HUES64 (cell line): ENCODE measurements at regions not wholly inside any gene's neighbourhood (a gene's known extent, or its start where the extent isn't known, plus 50 kb on each side); places are given as distances from the start of the nearest gene placed in this dataset.

Experiments used
- H3K27ac ChIP-seq: 2 replicates; pipeline ENCODE4 v1.7.0; 2013; ENCODE audit warnings: low read depth, low read length, inconsistent platforms
- H3K27me3 ChIP-seq: 2 replicates; pipeline ENCODE4 v1.6.1; 2013; ENCODE audit warnings: mild to moderate bottlenecking, low read length; ENCODE audit not compliant: insufficient read depth
- H3K36me3 ChIP-seq: 2 replicates; pipeline ENCODE4 v1.6.1; 2013; ENCODE audit warnings: mild to moderate bottlenecking, low read length; ENCODE audit not compliant: insufficient read depth
- H3K4me1 ChIP-seq: 2 replicates; pipeline ENCODE4 v1.6.1; 2013; ENCODE audit warnings: mild to moderate bottlenecking, low read length, moderate library complexity; ENCODE audit not compliant: insufficient read depth
- H3K4me3 ChIP-seq: 2 replicates; pipeline ENCODE4 v1.5.1; 2013; ENCODE audit warnings: mild to moderate bottlenecking, low read length, moderate library complexity
- H3K9ac ChIP-seq: 2 replicates; pipeline ENCODE4 v1.6.1; 2013; ENCODE audit warnings: mild to moderate bottlenecking, low read depth, low read length
- H3K9me3 ChIP-seq: 2 replicates; pipeline ENCODE4 v1.6.1; 2013; ENCODE audit warnings: low read depth, low read length; ENCODE audit not compliant: insufficient read depth
- WGBS: fragments of 150-250, 120-280 bp; methylation state at CpG from one replicate; pipeline ENCODE4 v1.1.7; 2013; ENCODE audit warnings: missing lambda C conversion rate; 5-methylcytosine and 5-hydroxymethylcytosine counted together

- H3K4me3 ChIP-seq, result no peak overlapping the region
- no peaks in the 10 kb centered on the region for H3K4me1 ChIP-seq
- no peak overlapping the region for H3K9ac ChIP-seq
- no peak overlapping the region for H3K27ac ChIP-seq
- no peaks in the 10 kb centered on the region for H3K9me3 ChIP-seq
- no peaks in the 10 kb centered on the region for H3K27me3 ChIP-seq
- no peaks in the 10 kb centered on the region for H3K36me3 ChIP-seq
Measured at GRCh38 chr16:59740858-59741257, 1006.7 kb upstream of the GOT2 start.

DNA sequence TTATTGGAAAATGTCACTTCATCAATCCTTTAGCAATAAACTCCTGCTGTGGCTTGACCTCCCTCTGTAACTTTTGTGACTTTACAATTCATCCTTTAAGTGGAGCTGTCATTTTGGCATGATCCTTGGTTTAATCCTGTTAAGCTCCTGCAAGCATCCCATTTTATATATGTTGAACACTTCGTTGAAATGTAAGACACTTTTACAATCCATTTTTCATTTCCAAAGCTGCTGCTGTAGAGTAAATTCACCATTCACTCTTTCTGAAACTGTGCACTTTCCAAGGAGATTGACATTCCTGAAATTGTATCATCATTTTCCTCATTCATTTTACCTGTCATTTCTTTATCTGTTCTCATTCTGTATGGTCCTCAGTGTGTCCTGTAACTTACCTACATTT, 1003.2 kb upstream of the GOT2 start:
- H3K4me3 ChIP-seq, result no peak overlapping the region
- no peaks in the 10 kb centered on the region for H3K9me3 ChIP-seq
- 91% methylated on average over 1 of the region's 1 CpG for WGBS
- no peaks in the 10 kb centered on the region for H3K27me3 ChIP-seq
- no peak overlapping the region for H3K9ac ChIP-seq
- H3K4me1 ChIP-seq, result no peaks in the 10 kb centered on the region
- no peak overlapping the region for H3K27ac ChIP-seq
- no peaks in the 10 kb centered on the region for H3K36me3 ChIP-seq

GRCh38 chr16:59733321-59733720, 999.2 kb upstream of the GOT2 start:
- Histone ChIP-seq H3K4me1 (no peaks in the 10 kb centered on the region), H3K9me3 (no peaks in the 10 kb centered on the region), H3K27ac (no peak overlapping the region), H3K9ac (no peak overlapping the region), H3K4me3 (no peak overlapping the region), H3K36me3 (no peaks in the 10 kb centered on the region), H3K27me3 (no peaks in the 10 kb centered on the region)

DNA sequence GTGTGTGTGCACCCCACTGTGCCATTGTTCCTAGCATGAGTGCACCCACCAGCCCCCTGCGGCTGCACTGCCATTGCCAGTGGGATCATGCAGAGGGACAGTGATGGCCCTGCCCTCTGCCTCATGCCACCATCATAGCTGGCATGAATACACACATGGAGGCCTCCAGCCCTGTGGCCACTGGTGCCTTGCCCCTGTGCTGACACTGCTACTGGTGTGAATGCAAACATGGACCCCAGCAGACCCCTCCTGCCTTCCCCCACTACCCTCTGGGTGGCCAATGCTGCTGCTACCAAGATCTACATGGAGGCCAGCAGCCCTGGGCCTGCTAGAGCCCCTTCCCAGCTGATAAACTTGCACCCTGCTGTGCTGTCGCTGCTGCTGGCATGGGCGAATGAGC, 995.5 kb upstream of the GOT2 start:
- no peaks in the 10 kb centered on the region for H3K27me3 ChIP-seq
- no peak overlapping the region for H3K27ac ChIP-seq
- no peak overlapping the region for H3K9ac ChIP-seq
- WGBS, result 94% methylated on average over 3 of the region's 3 CpGs
- no peaks in the 10 kb centered on the region for H3K36me3 ChIP-seq
- H3K4me1 ChIP-seq, result no peaks in the 10 kb centered on the region
- H3K4me3 ChIP-seq, result no peak overlapping the region
- H3K9me3 ChIP-seq, result no peaks in the 10 kb centered on the region

DNA sequence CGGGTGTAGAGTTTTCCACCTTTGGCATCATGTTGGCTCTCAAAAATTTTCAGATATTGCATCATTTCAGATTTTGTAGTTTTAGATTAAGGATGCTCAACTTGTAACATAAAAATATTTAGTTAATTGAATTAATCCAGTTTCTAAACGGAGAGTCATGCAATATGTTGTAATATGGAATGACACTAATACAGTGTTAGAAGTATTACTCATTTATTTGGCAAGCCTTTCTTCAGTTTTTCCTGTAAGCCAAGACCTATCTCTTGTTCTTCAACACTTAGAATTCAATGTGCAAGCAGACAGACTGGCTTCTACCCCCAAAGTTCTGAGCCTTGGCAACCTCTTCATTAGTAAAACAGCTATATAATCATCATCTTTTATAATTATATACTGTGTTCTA, 985.0 kb upstream of the GOT2 start:
- no peaks in the 10 kb centered on the region for H3K4me1 ChIP-seq
- 100% methylated on average over 1 of the region's 2 CpGs for WGBS

DNA sequence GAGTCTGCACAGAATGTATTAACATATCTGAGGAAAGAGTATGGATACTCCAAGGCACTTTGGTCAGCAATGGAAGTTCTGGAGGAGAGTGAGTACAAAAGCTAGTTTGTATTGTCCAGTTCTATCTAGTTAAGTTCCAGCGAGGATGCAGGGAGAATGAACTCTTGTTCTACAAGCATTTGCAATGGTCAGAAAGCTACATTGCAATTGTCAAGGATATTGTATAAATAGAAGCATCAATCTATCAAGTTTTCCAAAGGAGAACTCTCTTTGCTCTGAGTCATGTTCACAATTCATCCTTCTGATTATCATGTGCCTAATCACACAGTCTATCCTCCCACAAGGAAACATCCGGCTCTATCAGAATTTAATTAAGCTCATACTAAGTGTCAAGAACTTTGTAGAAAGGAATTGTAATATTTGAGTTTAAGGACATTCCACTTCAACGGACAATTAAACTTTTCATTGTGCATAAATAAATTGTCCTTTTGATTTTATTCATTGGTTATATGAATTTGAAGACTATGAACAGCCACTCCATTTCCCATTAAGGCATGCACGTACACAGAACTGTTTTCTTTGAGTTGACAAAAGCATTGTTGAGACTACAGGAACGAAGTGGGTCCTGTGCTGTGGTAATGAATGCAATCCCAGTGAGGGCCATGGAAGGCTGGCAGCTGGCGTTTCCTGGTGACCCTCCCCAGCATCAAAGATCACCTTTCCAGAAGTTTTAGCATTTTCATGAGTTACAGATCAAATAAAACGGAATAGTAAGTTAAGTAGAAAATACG, 973.5 kb upstream of the GOT2 start:
- H3K9me3 ChIP-seq, result no peaks in the 10 kb centered on the region
- H3K4me3 ChIP-seq, result no peak overlapping the region
- H3K36me3 ChIP-seq, result no peaks in the 10 kb centered on the region
- H3K9ac ChIP-seq, result no peak overlapping the region
- no peaks in the 10 kb centered on the region for H3K27me3 ChIP-seq
- 96% methylated on average over 5 of the region's 8 CpGs for WGBS
- H3K4me1 ChIP-seq, result no peaks in the 10 kb centered on the region
- H3K27ac ChIP-seq, result no peak overlapping the region

More for the DNA sequence above, 985.0 kb upstream of the GOT2 start:
- Histone ChIP-seq H3K36me3 (no peaks in the 10 kb centered on the region), H3K27me3 (no peaks in the 10 kb centered on the region), H3K9ac (no peak overlapping the region), H3K27ac (no peak overlapping the region), H3K9me3 (no peaks in the 10 kb centered on the region), H3K4me3 (no peak overlapping the region)

DNA sequence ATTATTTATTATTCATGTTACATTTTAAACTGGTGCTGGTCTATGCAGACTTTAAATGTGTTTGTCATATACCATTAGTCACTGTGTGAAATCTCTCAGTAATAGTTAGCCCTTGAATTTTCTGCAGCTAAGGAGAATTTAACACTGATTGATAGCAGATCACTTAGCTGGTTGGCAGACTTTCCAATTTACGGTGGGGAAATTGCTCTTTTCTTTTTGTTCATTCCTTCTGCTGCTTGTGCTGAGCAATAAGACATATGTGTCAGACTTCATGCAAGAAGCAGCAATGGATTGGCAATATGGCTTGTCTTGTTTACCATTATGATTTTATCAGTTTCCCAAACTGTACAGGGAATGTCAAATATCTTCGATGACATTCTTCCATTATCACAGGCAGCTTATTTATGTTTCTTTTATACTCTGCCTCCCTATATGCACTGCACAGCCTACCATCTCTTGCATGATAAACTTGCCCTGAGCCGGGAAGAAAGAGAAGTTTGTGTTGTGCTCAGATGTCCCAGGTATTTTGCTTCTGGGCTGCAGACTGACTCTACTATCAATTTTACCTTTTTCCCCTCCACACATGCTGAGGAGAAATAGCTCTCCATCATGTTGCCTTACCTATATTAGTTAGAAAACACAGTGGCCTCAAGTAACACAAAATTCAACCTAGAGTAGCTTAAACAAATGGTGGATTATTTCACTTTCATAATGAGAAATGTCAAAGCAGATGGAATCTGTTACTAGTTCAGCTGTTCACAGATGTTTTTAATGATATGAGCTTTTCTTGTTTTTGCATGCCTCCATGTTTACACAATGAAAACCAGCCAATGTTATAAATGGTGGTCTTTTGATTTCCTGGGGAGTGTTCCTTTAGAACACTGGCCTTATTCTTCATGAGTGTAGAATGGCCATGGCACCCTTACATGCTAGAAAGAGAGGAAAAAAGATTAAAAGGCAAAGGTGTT, 968.1 kb upstream of the GOT2 start:
- Histone ChIP-seq H3K9ac (no peak overlapping the region), H3K9me3 (no peaks in the 10 kb centered on the region), H3K4me3 (no peak overlapping the region), H3K36me3 (no peaks in the 10 kb centered on the region), H3K27ac (no peak overlapping the region), H3K27me3 (no peaks in the 10 kb centered on the region), H3K4me1 (no peaks in the 10 kb centered on the region)
- WGBS, result 95% methylated on average over 3 of the region's 3 CpGs

DNA sequence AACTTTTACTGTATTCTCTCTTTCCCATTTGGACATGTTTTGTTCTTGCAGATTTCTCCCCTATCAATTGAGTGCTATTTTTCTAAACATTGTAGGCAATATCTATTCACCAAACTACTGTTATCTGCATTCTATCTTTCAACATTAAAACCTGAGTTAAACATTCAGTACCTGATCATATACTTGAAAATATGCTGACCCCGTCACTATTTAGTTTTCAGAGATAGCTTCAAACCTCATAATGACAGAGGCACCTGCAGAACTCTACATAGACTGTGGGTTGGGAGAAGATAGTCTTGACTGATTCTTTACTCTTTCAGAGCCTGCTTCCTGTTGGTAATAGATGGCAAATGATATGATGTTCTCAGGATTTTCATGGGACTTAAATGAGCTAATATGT, 965.7 kb upstream of the GOT2 start:
- H3K4me3 ChIP-seq, result no peak overlapping the region
- no peaks in the 10 kb centered on the region for H3K4me1 ChIP-seq
- WGBS, result 94% methylated on average over 1 of the region's 1 CpG

GRCh38 chr16:59698346-59699020, 964.4 kb upstream of the GOT2 start:
- Histone ChIP-seq H3K36me3 (no peaks in the 10 kb centered on the region), H3K4me3 (no peak overlapping the region), H3K9me3 (no peaks in the 10 kb centered on the region), H3K27ac (no peak overlapping the region), H3K27me3 (no peaks in the 10 kb centered on the region), H3K4me1 (no peaks in the 10 kb centered on the region), H3K9ac (no peak overlapping the region)
- 83% methylated on average over 1 of the region's 3 CpGs for WGBS

More for the DNA sequence above, 965.7 kb upstream of the GOT2 start:
- H3K27me3 ChIP-seq, result no peaks in the 10 kb centered on the region
- no peak overlapping the region for H3K9ac ChIP-seq
- no peak overlapping the region for H3K27ac ChIP-seq
- H3K36me3 ChIP-seq, result no peaks in the 10 kb centered on the region
- no peaks in the 10 kb centered on the region for H3K9me3 ChIP-seq

DNA sequence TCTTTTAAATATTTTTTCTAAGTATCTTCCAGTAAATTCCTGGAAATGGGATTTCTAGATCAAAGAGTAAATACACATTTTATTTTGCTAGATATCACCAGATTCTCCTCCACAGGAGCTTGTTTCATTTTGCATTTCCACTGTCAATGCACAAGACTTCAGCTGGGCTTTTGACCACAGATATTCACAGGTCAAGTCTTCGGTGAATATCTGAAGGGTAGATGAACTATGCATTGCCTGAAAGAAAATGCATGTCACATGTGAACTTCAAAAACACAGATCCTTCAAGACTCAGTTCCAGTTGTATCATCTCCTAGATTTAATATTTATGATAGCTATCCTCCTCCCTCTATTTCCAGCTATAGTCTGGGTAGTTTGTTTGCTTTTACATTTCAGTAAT, 963.6 kb upstream of the GOT2 start:
- H3K27ac ChIP-seq, result no peak overlapping the region
- H3K27me3 ChIP-seq, result no peaks in the 10 kb centered on the region
- no peak overlapping the region for H3K9ac ChIP-seq
- no peaks in the 10 kb centered on the region for H3K36me3 ChIP-seq
- 92% methylated on average over 1 of the region's 1 CpG for WGBS
- H3K4me1 ChIP-seq, result no peaks in the 10 kb centered on the region
- H3K9me3 ChIP-seq, result no peaks in the 10 kb centered on the region
- H3K4me3 ChIP-seq, result no peak overlapping the region

GRCh38 chr16:59697236-59697635, 963.1 kb upstream of the GOT2 start:
- no peaks in the 10 kb centered on the region for H3K36me3 ChIP-seq
- no peaks in the 10 kb centered on the region for H3K4me1 ChIP-seq
- no peak overlapping the region for H3K4me3 ChIP-seq
- no peaks in the 10 kb centered on the region for H3K9me3 ChIP-seq
- H3K9ac ChIP-seq, result no peak overlapping the region
- H3K27ac ChIP-seq, result no peak overlapping the region
- no peaks in the 10 kb centered on the region for H3K27me3 ChIP-seq
- 95% methylated on average over 3 of the region's 5 CpGs for WGBS
